Upper lobe of left lung (tissue), 4 donors: ENCODE measurements at regions not wholly inside any gene's neighbourhood (a gene's known extent, or its start where the extent isn't known, plus 50 kb on each side); places are given as distances from the start of the nearest gene placed in this dataset.

Experiments
- EP300 ChIP-seq, 4 donors: sonication (generic); formaldehyde crosslinking; IDR thresholded peaks; one replicate each; pipeline ENCODE4 v1.5.1; 2017; ENCODE audit warnings: antibody characterized with exemption in 4 of 4, control low read depth in 2 of 4
- POLR2A ChIP-seq, 4 donors: fragments of 450-650 bp; IDR thresholded peaks; one replicate each; pipeline ENCODE4 v1.5.1; 2016 to 2017; ENCODE audit warnings: antibody characterized with exemption in 4 of 4, mild to moderate bottlenecking in 2 of 4
- POLR2AphosphoS5 ChIP-seq, 2 donors: sonication (generic); formaldehyde crosslinking; IDR thresholded peaks; one replicate each; pipeline ENCODE4 v1.5.1; 2017; ENCODE audit warnings: antibody characterized with exemption in 2 of 2
- TF ChIP-seq, protein P1 (sequence below), 6 experiments: fragments of 450-650 bp in 4 of 6; fragments of 200-600 bp in 2 of 6; sonication (generic) in 2 of 6; IDR thresholded peaks; one replicate each; pipeline ENCODE4 v1.5.1; 2016 to 2019; ENCODE audit warnings: antibody characterized with exemption in 6 of 6

DNA sequence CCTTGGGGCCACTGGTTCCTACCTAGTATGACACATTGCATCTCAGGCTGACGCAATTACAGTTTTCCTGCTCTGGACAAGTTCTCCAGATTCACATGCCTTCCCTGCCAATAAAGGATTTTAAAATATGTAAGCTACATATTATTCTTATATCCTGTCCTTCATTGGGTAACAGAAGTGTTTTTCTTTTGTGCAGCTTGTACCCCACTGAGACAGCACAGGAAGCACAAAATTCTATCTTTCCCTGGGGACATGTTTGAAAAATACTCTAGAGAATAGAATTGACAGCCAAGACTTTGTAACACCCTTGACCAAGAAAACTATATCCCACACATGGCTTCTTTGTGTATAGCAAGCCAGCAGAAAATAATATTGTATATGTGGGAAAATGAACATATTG lies 456.8 kb downstream of the MAFB start:
- TF ChIP-seq POLR2A (IDR thresholded peaks at IDR 0.05): no peak
- TF ChIP-seq, protein P1, sequence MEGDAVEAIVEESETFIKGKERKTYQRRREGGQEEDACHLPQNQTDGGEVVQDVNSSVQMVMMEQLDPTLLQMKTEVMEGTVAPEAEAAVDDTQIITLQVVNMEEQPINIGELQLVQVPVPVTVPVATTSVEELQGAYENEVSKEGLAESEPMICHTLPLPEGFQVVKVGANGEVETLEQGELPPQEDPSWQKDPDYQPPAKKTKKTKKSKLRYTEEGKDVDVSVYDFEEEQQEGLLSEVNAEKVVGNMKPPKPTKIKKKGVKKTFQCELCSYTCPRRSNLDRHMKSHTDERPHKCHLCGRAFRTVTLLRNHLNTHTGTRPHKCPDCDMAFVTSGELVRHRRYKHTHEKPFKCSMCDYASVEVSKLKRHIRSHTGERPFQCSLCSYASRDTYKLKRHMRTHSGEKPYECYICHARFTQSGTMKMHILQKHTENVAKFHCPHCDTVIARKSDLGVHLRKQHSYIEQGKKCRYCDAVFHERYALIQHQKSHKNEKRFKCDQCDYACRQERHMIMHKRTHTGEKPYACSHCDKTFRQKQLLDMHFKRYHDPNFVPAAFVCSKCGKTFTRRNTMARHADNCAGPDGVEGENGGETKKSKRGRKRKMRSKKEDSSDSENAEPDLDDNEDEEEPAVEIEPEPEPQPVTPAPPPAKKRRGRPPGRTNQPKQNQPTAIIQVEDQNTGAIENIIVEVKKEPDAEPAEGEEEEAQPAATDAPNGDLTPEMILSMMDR (IDR thresholded peaks at IDR 0.05): no peak
- no peak for TF ChIP-seq POLR2AphosphoS5 (IDR thresholded peaks at IDR 0.05)
- TF ChIP-seq EP300 (IDR thresholded peaks at IDR 0.05): no peak
